Esophagus muscularis mucosa (tissue), 4 donors: ENCODE measurements at regions not wholly inside any gene's neighbourhood (a gene's known extent, or its start where the extent isn't known, plus 50 kb on each side); places are given as distances from the start of the nearest gene placed in this dataset.

Experiments used
- DNase-seq: peaks from one replicate; pipeline ENCODE4 v3.0.0-alpha.2; 2017; ENCODE audit errors: extremely low spot score
- H3K27ac ChIP-seq, 4 donors: fragments of 200-600 bp; sonication (generic); replicated peaks in 1 of 4; 1 replicate in 3 of 4; 2 replicates in 1 of 4; pipeline ENCODE4 v1.5.1; 2016 to 2019; ENCODE audit warnings: mild to moderate bottlenecking in 1 of 4
- H3K27me3 ChIP-seq, 4 donors: fragments of 200-600 bp; sonication (generic); one replicate each; pipeline versions ENCODE4 v1.5.1 to v1.6.0; 2016 to 2019
- H3K36me3 ChIP-seq, 4 donors: fragments of 200-600 bp; sonication (generic); one replicate each; pipeline ENCODE4 v1.5.1; 2016 to 2019
- H3K4me1 ChIP-seq, 4 donors: fragments of 200-600 bp; sonication (generic); one replicate each; pipeline ENCODE4 v1.5.1; 2016 to 2019
- H3K4me3 ChIP-seq, 4 donors: fragments of 200-600 bp; sonication (generic); 1 replicate in 2 of 4; 2 replicates in 2 of 4; pipeline ENCODE4 v1.5.1; 2016 to 2019; ENCODE audit warnings: mild to moderate bottlenecking in 4 of 4, moderate library complexity in 1 of 4
- H3K9me3 ChIP-seq, 4 donors: fragments of 200-600 bp; sonication (generic); 1 replicate in 3 of 4; 2 replicates in 1 of 4; pipeline ENCODE4 v1.5.1; 2016 to 2019
- EP300 ChIP-seq: sonication (generic); formaldehyde crosslinking; IDR thresholded peaks from one replicate; pipeline ENCODE4 v1.6.1; 2017; ENCODE audit warnings: antibody characterized with exemption
- POLR2A ChIP-seq: fragments of 450-650 bp; IDR thresholded peaks from one replicate; pipeline ENCODE4 v1.6.1; 2017; ENCODE audit warnings: antibody characterized with exemption, moderate library complexity, mild to moderate bottlenecking, low read depth
- POLR2AphosphoS5 ChIP-seq, 2 donors: sonication (generic); formaldehyde crosslinking; IDR thresholded peaks; one replicate each; pipeline ENCODE4 v1.6.1; 2017; ENCODE audit warnings: antibody characterized with exemption in 2 of 2
- WGBS: methylation state at CpG from one replicate; pipeline ENCODE4 v1.1.5; 2018; 5-methylcytosine and 5-hydroxymethylcytosine counted together
- intact Hi-C: fragments of 100-400 bp; cut with DNase I; formaldehyde crosslinking; loops from one replicate; pipeline ENCODE4 v1.15.1; 2023
- TF ChIP-seq, protein P1 (sequence below), 3 experiments: fragments of 200-600 bp in 2 of 3; fragments of 450-650 bp in 1 of 3; sonication (generic) in 2 of 3; IDR thresholded peaks; one replicate each; pipeline ENCODE4 v1.5.1; 2017 to 2019; ENCODE audit warnings: antibody characterized with exemption in 3 of 3, mild to moderate bottlenecking in 2 of 3, moderate library complexity in 1 of 3

DNA sequence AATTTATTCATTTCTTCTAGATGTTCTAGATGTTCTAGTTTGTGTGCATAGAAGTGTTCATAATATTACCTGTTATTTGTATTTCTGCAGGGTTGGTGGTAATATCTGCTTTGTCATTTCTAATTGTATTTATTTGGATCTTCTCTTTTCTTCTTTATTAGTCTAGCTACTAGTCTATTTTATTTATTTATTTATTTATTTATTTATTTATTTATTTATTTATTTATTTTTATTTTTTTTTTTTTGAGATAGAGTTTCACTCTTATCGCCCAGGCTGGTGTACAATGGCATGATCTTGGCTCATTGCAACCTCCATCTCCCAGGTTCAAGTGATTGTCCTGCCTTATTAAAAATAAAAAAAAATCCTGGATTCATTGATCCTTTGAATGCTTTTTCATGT, 114.8 kb upstream of the THSD7A start:
- no peak for TF ChIP-seq POLR2AphosphoS5 (IDR thresholded peaks at IDR 0.05)
- no peak for TF ChIP-seq POLR2A
- TF ChIP-seq, protein P1, sequence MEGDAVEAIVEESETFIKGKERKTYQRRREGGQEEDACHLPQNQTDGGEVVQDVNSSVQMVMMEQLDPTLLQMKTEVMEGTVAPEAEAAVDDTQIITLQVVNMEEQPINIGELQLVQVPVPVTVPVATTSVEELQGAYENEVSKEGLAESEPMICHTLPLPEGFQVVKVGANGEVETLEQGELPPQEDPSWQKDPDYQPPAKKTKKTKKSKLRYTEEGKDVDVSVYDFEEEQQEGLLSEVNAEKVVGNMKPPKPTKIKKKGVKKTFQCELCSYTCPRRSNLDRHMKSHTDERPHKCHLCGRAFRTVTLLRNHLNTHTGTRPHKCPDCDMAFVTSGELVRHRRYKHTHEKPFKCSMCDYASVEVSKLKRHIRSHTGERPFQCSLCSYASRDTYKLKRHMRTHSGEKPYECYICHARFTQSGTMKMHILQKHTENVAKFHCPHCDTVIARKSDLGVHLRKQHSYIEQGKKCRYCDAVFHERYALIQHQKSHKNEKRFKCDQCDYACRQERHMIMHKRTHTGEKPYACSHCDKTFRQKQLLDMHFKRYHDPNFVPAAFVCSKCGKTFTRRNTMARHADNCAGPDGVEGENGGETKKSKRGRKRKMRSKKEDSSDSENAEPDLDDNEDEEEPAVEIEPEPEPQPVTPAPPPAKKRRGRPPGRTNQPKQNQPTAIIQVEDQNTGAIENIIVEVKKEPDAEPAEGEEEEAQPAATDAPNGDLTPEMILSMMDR (IDR thresholded peaks at IDR 0.05) = no peak
- no peak for TF ChIP-seq EP300
- no peaks in the 10 kb centered on the region for H3K27me3 ChIP-seq
- H3K36me3 ChIP-seq = no peaks in the 10 kb centered on the region
- WGBS = 96% methylated on average over 1 of the region's 1 CpG
- H3K4me3 ChIP-seq = no peak overlapping the region
- H3K4me1 ChIP-seq = no peaks in the 10 kb centered on the region
- intact Hi-C loops = no loop called here
- no peak for DNase-seq
- H3K27ac ChIP-seq = no peak overlapping the region
- peaks cover 0 to 3% (median 0%) of the 10 kb centered on the region in 4 donors for H3K9me3 ChIP-seq

DNA sequence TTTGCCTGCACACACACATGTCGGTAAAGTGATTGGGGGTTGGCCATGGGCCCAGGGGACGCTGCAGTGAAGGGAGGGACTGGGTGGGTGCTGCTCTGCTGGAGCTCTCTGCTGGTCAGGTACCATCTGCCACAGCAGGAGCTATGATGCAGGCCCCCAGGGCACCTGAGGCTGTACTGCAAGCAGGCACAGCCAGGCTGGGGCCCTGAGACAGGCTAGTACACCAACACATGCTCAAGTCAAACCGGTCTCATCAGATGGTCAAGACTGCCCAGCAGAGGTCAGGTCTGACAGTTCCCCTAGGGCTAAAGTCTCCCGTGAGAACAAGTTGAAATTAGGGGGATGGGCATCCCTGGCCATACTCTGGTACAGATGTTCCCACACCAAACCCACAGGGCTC, 118.3 kb upstream of the THSD7A start:
- 69% methylated on average over 2 of the region's 4 CpGs for WGBS
- intact Hi-C loops = no loop called here
- peaks cover 0 to 3% (median 0%) of the 10 kb centered on the region in 4 donors for H3K9me3 ChIP-seq
- no peak overlapping the region for H3K27ac ChIP-seq
- DNase-seq = no peak
- H3K4me3 ChIP-seq = no peak overlapping the region
- no peaks in the 10 kb centered on the region for H3K27me3 ChIP-seq
- H3K36me3 ChIP-seq = no peaks in the 10 kb centered on the region
- no peaks in the 10 kb centered on the region for H3K4me1 ChIP-seq
- TF ChIP-seq POLR2A (no peak), EP300 (no peak), POLR2AphosphoS5 (IDR thresholded peaks at IDR 0.05) (no peak)
- TF ChIP-seq, protein P1 (IDR thresholded peaks at IDR 0.05) = no peak

DNA sequence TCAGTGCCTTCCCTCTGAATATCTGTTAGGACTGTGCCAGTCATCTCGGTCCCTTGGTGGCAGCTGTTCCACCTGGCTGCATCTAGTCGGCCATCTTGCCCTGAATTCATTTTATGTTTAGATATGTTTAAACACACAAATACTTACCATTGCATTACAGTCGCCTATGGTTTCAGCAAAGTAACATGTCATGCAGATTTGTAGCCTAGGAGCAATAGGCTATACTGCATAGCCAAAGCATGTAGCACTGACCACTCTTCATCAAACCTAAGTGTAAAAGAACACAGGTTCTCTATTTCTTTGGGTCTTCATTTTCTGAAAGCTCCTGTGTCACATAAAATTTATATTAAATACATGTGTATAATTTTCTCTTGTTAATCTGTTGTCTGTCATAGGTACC, 118.9 kb upstream of the THSD7A start:
- whole genome bisulfite sequencing = 96% methylated on average over 3 of the region's 3 CpGs
- no peaks in the 10 kb centered on the region for H3K4me1 ChIP-seq
- no peak overlapping the region for H3K27ac ChIP-seq
- no peaks in the 10 kb centered on the region for H3K9me3 ChIP-seq
- no peaks in the 10 kb centered on the region for H3K27me3 ChIP-seq
- TF ChIP-seq POLR2AphosphoS5 (IDR thresholded peaks at IDR 0.05) = no peak
- TF ChIP-seq, protein P1 (IDR thresholded peaks at IDR 0.05) = no peak
- no peak for TF ChIP-seq EP300
- no peak for TF ChIP-seq POLR2A
- no peaks in the 10 kb centered on the region for H3K36me3 ChIP-seq
- no peak for DNase-seq
- intact Hi-C loops = no loop called here
- no peak overlapping the region for H3K4me3 ChIP-seq

DNA sequence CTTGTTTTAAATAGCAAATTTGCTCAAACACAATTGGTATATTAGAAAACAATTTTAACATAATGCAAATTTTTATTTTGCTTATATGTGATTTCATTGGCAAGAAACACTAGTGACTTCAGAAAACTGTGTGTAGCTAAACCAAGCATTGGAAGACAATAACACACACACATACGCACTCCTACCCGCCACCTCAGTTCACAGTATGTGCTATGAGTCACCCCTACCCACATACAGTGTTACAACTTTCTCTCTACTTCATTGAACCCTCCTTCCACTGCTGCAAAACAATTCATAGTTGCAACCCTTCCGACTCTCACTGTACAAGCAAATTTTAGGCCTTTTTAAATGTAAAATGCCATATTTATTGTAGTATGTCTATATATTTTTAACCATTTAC, 119.9 kb upstream of the THSD7A start:
- H3K36me3 ChIP-seq = no peaks in the 10 kb centered on the region
- TF ChIP-seq, protein P1 (IDR thresholded peaks at IDR 0.05) = no peak
- TF ChIP-seq POLR2A (no peak), POLR2AphosphoS5 (IDR thresholded peaks at IDR 0.05) (no peak), EP300 (no peak)
- intact Hi-C loops = no loop called here
- no peaks in the 10 kb centered on the region for H3K27me3 ChIP-seq
- DNase-seq = no peak
- 74% methylated on average over 3 of the region's 3 CpGs for WGBS
- no peak overlapping the region for H3K27ac ChIP-seq
- no peaks in the 10 kb centered on the region for H3K9me3 ChIP-seq
- H3K4me1 ChIP-seq = no peaks in the 10 kb centered on the region
- H3K4me3 ChIP-seq = no peak overlapping the region

DNA sequence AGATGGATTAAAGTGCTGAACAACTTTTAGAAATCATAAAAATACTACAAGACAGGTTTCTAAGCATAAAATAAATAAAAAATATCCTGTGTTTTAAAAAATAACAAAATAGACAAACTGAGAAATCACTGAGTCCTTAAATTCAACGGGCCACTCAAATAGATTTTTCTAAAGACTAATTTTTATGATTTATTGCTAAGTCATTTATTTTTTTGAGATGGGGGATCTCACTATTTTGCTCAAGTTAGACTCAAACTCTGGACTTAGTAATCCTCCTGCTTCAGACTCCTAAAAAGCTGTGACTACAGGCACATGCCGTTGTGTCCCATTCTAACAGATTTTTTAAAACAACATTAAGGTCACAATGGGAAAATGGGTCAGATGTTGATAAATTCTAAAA, 121.0 kb upstream of the THSD7A start:
- Histone ChIP-seq H3K4me1 (no peaks in the 10 kb centered on the region), H3K4me3 (no peak overlapping the region), H3K27ac (no peak overlapping the region), H3K27me3 (no peaks in the 10 kb centered on the region), H3K36me3 (no peaks in the 10 kb centered on the region), H3K9me3 (no peaks in the 10 kb centered on the region)
- TF ChIP-seq POLR2A (no peak), POLR2AphosphoS5 (IDR thresholded peaks at IDR 0.05) (no peak), EP300 (no peak)
- TF ChIP-seq, protein P1 (IDR thresholded peaks at IDR 0.05) = no peak
- DNase-seq = no peak
- 64% methylated on average over 2 of the region's 2 CpGs for WGBS
- intact Hi-C loops = no loop called here
